ENCODE measurements at regions not wholly inside any gene's neighbourhood (a gene's known extent, or its start where the extent isn't known, plus 50 kb on each side); places are given as distances from the start of the nearest gene placed in this dataset.

GRCh38 chr2:12253167-12253778 lies 463.5 kb upstream of the TRIB2 start:
- TF ChIP-seq CTCF (IDR thresholded peaks at IDR 0.05): no peak
- no peak for TF ChIP-seq POLR2A (IDR thresholded peaks at IDR 0.05)
